ENCODE measurements at regions not wholly inside any gene's neighbourhood (a gene's known extent, or its start where the extent isn't known, plus 50 kb on each side); places are given as distances from the start of the nearest gene placed in this dataset.
A peak's percentile ranks its signal among the peaks of the same experiment; 100 is the strongest.

DNA sequence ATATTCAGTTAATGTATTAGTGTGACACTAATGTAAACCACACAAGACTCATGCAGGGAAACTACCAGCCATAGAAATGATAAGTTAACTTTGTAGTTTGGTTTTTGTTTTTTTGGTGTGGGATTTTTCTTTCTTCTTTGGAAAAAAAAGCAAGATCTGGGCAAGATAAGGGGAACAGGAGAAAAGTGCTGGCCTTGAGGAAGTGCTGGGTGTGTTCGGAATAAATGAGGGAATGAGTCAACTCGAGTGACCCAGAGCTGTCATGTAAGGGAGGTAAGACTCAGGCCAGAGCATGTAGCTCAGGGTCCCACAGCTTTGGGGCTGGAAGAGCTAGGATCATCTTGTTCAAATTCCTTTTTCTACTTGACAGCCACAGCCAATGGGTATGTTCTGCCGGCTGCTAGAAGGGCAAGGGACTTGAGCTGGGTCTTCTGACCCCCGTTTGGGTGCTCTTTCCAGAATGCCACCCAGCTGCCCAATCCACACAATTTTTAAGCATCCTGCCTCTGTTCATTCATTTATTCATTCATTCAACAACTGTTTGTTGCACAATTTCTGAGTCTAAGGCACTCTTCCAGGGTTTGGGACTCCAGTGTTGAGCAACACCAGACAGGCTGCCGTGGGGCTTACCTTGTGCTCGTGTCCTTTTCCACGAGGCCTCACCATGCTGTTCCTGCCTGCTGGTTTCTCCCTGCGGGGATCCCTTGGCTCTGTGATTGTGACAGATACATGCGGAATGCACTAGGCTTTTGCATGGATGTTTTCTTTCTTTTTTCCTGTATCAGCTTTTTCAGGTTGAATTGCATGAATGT lies 54.5 kb downstream of the CLDN34 start:
- intact Hi-C loops (cut with micrococcal nuclease; ENCODE audit: unreplicated experiment): no loop called here
- no peak overlapping the region for H3K4me3 ChIP-seq (ENCODE audit: low read depth, low read length)

DNA sequence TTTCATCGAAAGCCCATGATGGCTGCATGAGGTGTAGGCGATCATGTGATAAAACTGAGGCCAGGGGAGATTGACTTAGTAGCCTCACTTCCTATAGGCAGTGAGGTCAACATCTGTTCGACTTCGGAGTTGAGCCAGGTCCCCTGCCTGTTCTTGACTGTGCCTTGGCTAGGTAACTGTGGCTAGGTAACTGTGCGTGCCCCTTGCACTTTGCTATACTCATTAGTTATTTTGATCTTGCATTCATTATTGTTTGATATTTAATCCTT lies 55.0 kb downstream of the CLDN34 start:
- TF ChIP-seq, protein P1, sequence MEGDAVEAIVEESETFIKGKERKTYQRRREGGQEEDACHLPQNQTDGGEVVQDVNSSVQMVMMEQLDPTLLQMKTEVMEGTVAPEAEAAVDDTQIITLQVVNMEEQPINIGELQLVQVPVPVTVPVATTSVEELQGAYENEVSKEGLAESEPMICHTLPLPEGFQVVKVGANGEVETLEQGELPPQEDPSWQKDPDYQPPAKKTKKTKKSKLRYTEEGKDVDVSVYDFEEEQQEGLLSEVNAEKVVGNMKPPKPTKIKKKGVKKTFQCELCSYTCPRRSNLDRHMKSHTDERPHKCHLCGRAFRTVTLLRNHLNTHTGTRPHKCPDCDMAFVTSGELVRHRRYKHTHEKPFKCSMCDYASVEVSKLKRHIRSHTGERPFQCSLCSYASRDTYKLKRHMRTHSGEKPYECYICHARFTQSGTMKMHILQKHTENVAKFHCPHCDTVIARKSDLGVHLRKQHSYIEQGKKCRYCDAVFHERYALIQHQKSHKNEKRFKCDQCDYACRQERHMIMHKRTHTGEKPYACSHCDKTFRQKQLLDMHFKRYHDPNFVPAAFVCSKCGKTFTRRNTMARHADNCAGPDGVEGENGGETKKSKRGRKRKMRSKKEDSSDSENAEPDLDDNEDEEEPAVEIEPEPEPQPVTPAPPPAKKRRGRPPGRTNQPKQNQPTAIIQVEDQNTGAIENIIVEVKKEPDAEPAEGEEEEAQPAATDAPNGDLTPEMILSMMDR (IDR thresholded peaks at IDR 0.05; ENCODE audit: insufficient read depth in 1 of 2, low read depth in 1 of 2, low read length in 1 of 2, severe bottlenecking in 1 of 2, unreplicated experiment in 1 of 2): no peak
- ChIA-PET POLR2A (no interaction called here), CTCF (no interaction called here)
- Histone ChIP-seq H3K27me3 (replicated peaks; ENCODE audit: control insufficient read depth, insufficient read depth, low read length) (no peaks in the 10 kb centered on the region), H3K4me3 (ENCODE audit: low read depth, low read length) (no peak overlapping the region), H3K9me3 (no peaks in the 10 kb centered on the region; the same call in 1 of the 2 replicates), H3K36me3 (ENCODE audit: control insufficient read depth, insufficient read depth, low read length) (no peaks in the 10 kb centered on the region), H3K4me1 (peaks cover 24% of the 10 kb centered on the region)
- H3K27me3 Mint-ChIP-seq (ENCODE audit: insufficient read depth, unreplicated experiment): no peaks in the 10 kb centered on the region
- DNase-seq: no peak
- H3K36me3 Mint-ChIP-seq (ENCODE audit: insufficient read depth, unreplicated experiment): peaks cover 42% of the 10 kb centered on the region
- H3K4me3 Mint-ChIP-seq (ENCODE audit: unreplicated experiment): peak overlapping the region; percentile 16
- intact Hi-C loops (cut with micrococcal nuclease; ENCODE audit: unreplicated experiment): no loop called here
- no peaks in the 10 kb centered on the region for H3K9me3 Mint-ChIP-seq (ENCODE audit: unreplicated experiment)
- H3K27ac Mint-ChIP-seq (ENCODE audit: unreplicated experiment): peak overlapping the region; percentile 76
- BruUV-seq (replicated peaks): no TSS peak
- no peaks in the 10 kb centered on the region for H3K4me1 Mint-ChIP-seq (ENCODE audit: low read depth, unreplicated experiment)

More for the DNA sequence above, 54.5 kb downstream of the CLDN34 start:
- H3K4me3 Mint-ChIP-seq (ENCODE audit: unreplicated experiment): peak overlapping the region; percentile 43
- no peaks in the 10 kb centered on the region for H3K9me3 Mint-ChIP-seq (ENCODE audit: unreplicated experiment)
- no peak for DNase-seq
- no peaks in the 10 kb centered on the region for H3K27me3 ChIP-seq (replicated peaks; ENCODE audit: control insufficient read depth, insufficient read depth, low read length)
- peaks cover 4% of the 10 kb centered on the region for H3K4me1 Mint-ChIP-seq (ENCODE audit: low read depth, unreplicated experiment)
- TF ChIP-seq, protein P1 (IDR thresholded peaks at IDR 0.05; ENCODE audit: insufficient read depth in 1 of 2, low read depth in 1 of 2, low read length in 1 of 2, severe bottlenecking in 1 of 2, unreplicated experiment in 1 of 2): no peak
- no peaks in the 10 kb centered on the region for H3K27me3 Mint-ChIP-seq (ENCODE audit: insufficient read depth, unreplicated experiment)
- peaks cover 24% of the 10 kb centered on the region for H3K4me1 ChIP-seq
- H3K9me3 ChIP-seq: no peaks in the 10 kb centered on the region; the same call in 1 of the 2 replicates
- no peaks in the 10 kb centered on the region for H3K36me3 ChIP-seq (ENCODE audit: control insufficient read depth, insufficient read depth, low read length)
- H3K27ac Mint-ChIP-seq (ENCODE audit: unreplicated experiment): peak overlapping the region; percentile 71
- ChIA-PET POLR2A (no interaction called here), CTCF (no interaction called here)
- H3K36me3 Mint-ChIP-seq (ENCODE audit: insufficient read depth, unreplicated experiment): peaks cover 48% of the 10 kb centered on the region
- BruUV-seq (replicated peaks): no TSS peak

DNA sequence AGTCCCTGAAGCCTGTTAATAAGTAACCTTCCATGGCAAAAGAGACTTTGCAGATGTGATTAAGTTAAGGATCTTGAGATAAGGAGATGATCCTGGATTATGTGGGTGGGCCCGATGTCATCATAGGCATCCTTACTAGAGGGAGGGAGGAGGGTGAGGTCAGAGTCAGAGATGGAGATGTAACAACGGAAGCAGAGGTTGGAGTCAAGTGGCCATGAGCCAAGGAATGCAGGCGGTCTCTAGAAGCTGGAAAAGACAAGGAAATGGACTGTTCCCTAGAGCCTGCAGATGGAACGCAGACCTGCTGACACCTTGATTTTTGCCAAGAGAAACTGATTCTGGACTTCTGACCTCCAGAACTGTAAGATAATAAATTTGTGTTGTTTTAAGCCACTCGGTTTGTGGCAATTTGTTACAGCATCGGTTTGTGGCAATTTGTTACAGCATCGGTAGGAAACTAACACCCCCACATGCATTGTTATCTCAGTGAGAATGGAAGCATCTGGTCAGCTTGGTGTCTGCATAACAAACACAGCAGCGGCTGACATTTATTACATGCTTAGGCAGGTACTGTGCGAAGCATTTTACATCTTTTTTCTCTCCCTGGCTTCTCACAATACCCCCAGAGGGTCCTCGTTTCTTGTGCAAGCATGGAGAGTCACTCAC lies 55.6 kb downstream of the CLDN34 start:
- ChIA-PET CTCF (no interaction called here), POLR2A (no interaction called here)
- peak overlapping the region; percentile 76 for H3K27ac Mint-ChIP-seq (ENCODE audit: unreplicated experiment)
- no peaks in the 10 kb centered on the region for H3K27me3 Mint-ChIP-seq (ENCODE audit: insufficient read depth, unreplicated experiment)
- intact Hi-C loops (cut with micrococcal nuclease; ENCODE audit: unreplicated experiment): no loop called here
- Histone ChIP-seq H3K27me3 (replicated peaks; ENCODE audit: control insufficient read depth, insufficient read depth, low read length) (no peaks in the 10 kb centered on the region), H3K4me1 (peaks cover 20% of the 10 kb centered on the region), H3K9me3 (no peaks in the 10 kb centered on the region; the same call in 1 of the 2 replicates), H3K36me3 (ENCODE audit: control insufficient read depth, insufficient read depth, low read length) (no peaks in the 10 kb centered on the region), H3K4me3 (ENCODE audit: low read depth, low read length) (no peak overlapping the region)
- DNase-seq: peak in 1 of 2 experiments; percentile 34
- BruUV-seq (replicated peaks): no TSS peak
- peaks cover 4% of the 10 kb centered on the region for H3K4me1 Mint-ChIP-seq (ENCODE audit: low read depth, unreplicated experiment)
- peak overlapping the region; percentile 16 for H3K4me3 Mint-ChIP-seq (ENCODE audit: unreplicated experiment)
- H3K9me3 Mint-ChIP-seq (ENCODE audit: unreplicated experiment): no peaks in the 10 kb centered on the region
- TF ChIP-seq, protein P1 (IDR thresholded peaks at IDR 0.05; ENCODE audit: insufficient read depth in 1 of 2, low read depth in 1 of 2, low read length in 1 of 2, severe bottlenecking in 1 of 2, unreplicated experiment in 1 of 2): no peak
- H3K36me3 Mint-ChIP-seq (ENCODE audit: insufficient read depth, unreplicated experiment): peaks cover 37% of the 10 kb centered on the region

All from Caco-2 (cell line).